SK-N-SH (cell line): ENCODE measurements at regions not wholly inside any gene's neighbourhood (a gene's known extent, or its start where the extent isn't known, plus 50 kb on each side); places are given as distances from the start of the nearest gene placed in this dataset.

Experiments
- CTCF ChIA-PET: fragments of 300-600, 350-600 bp; formaldehyde crosslinking; extraction: SDS; loops from one replicate; lab custom pipeline; 2021; lab: Yijun Ruan, JAX
- POLR2A ChIA-PET: fragments of 350-600 bp; sonication (Branson Sonifier 250); formaldehyde crosslinking; extraction: SDS; loops from one replicate; lab custom pipeline; 2020; ENCODE audit warnings: antibody characterized with exemption, inconsistent platforms; lab: Yijun Ruan, JAX
- DNase-seq: peaks from one replicate; pipeline ENCODE4 v3.0.0; 2012
- H2AFZ ChIP-seq: fragments of 200-600 bp; sonication (generic); 2 replicates; pipeline ENCODE4 v1.8.1; 2016; ENCODE audit warnings: antibody characterized with exemption, mild to moderate bottlenecking, low read depth
- H3F3A ChIP-seq: fragments of 200-600 bp; sonication (generic); replicated peaks from 2 replicates; pipeline ENCODE3; 2016; ENCODE audit warnings: antibody characterized with exemption, mild to moderate bottlenecking; ENCODE audit not compliant: insufficient read depth
- H3K27ac ChIP-seq, 2 experiments: fragments of 200-500 bp in 1 of 2; fragments of 200-600 bp in 1 of 2; sonication (Bioruptor generic) in 1 of 2; sonication (generic), shearing (Covaris generic) in 1 of 2; 2 replicates each; pipeline versions ENCODE4 v1.5.1 to v1.6.1; 2014 to 2016; ENCODE audit warnings: low read depth in 2 of 2, inconsistent platforms in 1 of 2, low read length in 1 of 2, mild to moderate bottlenecking in 1 of 2, mixed read lengths in 1 of 2
- H3K27me3 ChIP-seq: fragments of 200-600 bp; sonication (generic), shearing (Covaris generic); 2 replicates; pipeline ENCODE4 v1.6.1; 2016; ENCODE audit warnings: mixed run types; ENCODE audit not compliant: insufficient read depth
- H3K36me3 ChIP-seq, 2 experiments: fragments of 200-500 bp in 1 of 2; fragments of 200-600 bp in 1 of 2; sonication (Bioruptor generic) in 1 of 2; sonication (generic) in 1 of 2; replicated peaks in 1 of 2; 2 replicates each; pipeline versions ENCODE3 to v1.5.1; 2014 to 2016; ENCODE audit warnings: low read length in 1 of 2, mild to moderate bottlenecking in 1 of 2; ENCODE audit not compliant: insufficient read depth in 2 of 2, control insufficient read depth in 1 of 2
- H3K4me1 ChIP-seq, 2 experiments: fragments of 200-500 bp in 1 of 2; fragments of 200-600 bp in 1 of 2; sonication (Bioruptor generic) in 1 of 2; sonication (generic), shearing (Covaris generic) in 1 of 2; 2 replicates each; pipeline versions ENCODE4 v1.5.1 to v1.6.1; 2014 to 2016; ENCODE audit warnings: low read depth in 1 of 2, low read length in 1 of 2, mixed run types in 1 of 2; ENCODE audit not compliant: insufficient read depth in 2 of 2, control insufficient read depth in 1 of 2
- H3K4me2 ChIP-seq: fragments of 200-600 bp; sonication (generic), shearing (Covaris generic); 2 replicates; pipeline ENCODE4 v1.6.1; 2017; ENCODE audit warnings: mixed run types
- H3K4me3 ChIP-seq, 2 experiments: fragments of 200-500 bp in 1 of 2; fragments of 200-600 bp in 1 of 2; sonication (Bioruptor generic) in 1 of 2; sonication (generic), shearing (Covaris generic) in 1 of 2; 2 replicates each; pipeline versions ENCODE4 v1.5.1 to v1.8.1; 2014 to 2016; ENCODE audit warnings: low read depth in 2 of 2, inconsistent platforms in 1 of 2, low read length in 1 of 2, mild to moderate bottlenecking in 1 of 2, mixed read lengths in 1 of 2, moderate library complexity in 1 of 2
- H3K79me2 ChIP-seq: fragments of 200-600 bp; sonication (generic); 2 replicates; pipeline ENCODE4 v1.8.1; 2017; ENCODE audit warnings: mild to moderate bottlenecking; ENCODE audit not compliant: insufficient read depth
- H3K9ac ChIP-seq: fragments of 200-600 bp; sonication (generic); 2 replicates; pipeline ENCODE4 v1.6.1; 2017; ENCODE audit warnings: mixed run types
- H3K9me2 ChIP-seq: fragments of 200-600 bp; sonication (generic); 2 replicates; pipeline ENCODE4 v1.6.1; 2017; ENCODE audit warnings: mixed run types
- H3K9me3 ChIP-seq: fragments of 200-600 bp; sonication (generic); 2 replicates; pipeline ENCODE4 v1.6.1; 2017; ENCODE audit warnings: mixed run types, mild to moderate bottlenecking, moderate library complexity
- H4K20me1 ChIP-seq: fragments of 200-600 bp; sonication (generic); 2 replicates; pipeline ENCODE4 v1.6.1; 2017; ENCODE audit warnings: mild to moderate bottlenecking, mixed run types; ENCODE audit not compliant: insufficient read depth
- EZH2phosphoT487 ChIP-seq: fragments of 200-600 bp; sonication (generic); IDR thresholded peaks from 2 replicates; pipeline ENCODE4 v1.6.1; 2017; ENCODE audit warnings: low read depth, mixed run types, mild to moderate bottlenecking, antibody characterized with exemption, moderate library complexity, borderline replicate concordance
- FOSL2 ChIP-seq: IDR thresholded peaks from 2 replicates; pipeline ENCODE4 v1.4.0; 2012; ENCODE audit warnings: low read depth, mild to moderate bottlenecking, moderate library complexity, borderline replicate concordance
- FOXJ3 ChIP-seq: sonication (generic); formaldehyde crosslinking; IDR thresholded peaks from 2 replicates; pipeline ENCODE4 v1.5.1; 2020; ENCODE audit warnings: mild to moderate bottlenecking, missing genetic modification reagents
- GABPA ChIP-seq: IDR thresholded peaks from 2 replicates; pipeline ENCODE4 v1.4.0; 2012; ENCODE audit warnings: low read depth, mild to moderate bottlenecking
- GATA2 ChIP-seq: sonication (generic); formaldehyde crosslinking; IDR thresholded peaks from 2 replicates; pipeline ENCODE4 v1.5.0; 2020; ENCODE audit warnings: mild to moderate bottlenecking, missing genetic modification reagents
- JUND ChIP-seq: IDR thresholded peaks from 2 replicates; pipeline ENCODE4 v1.4.0; 2012
- MEF2A ChIP-seq: IDR thresholded peaks from 2 replicates; pipeline ENCODE4 v1.4.0; 2012; ENCODE audit warnings: low read depth, borderline replicate concordance
- NFIC ChIP-seq: IDR thresholded peaks from 2 replicates; pipeline ENCODE4 v1.4.0; 2012; ENCODE audit warnings: borderline replicate concordance
- POLR2AphosphoS5 ChIP-seq: IDR thresholded peaks from 2 replicates; pipeline ENCODE4 v1.6.1; 2012; ENCODE audit warnings: low read depth, low read length
- RFX5 ChIP-seq: IDR thresholded peaks from 2 replicates; pipeline ENCODE4 v1.6.1; 2012; ENCODE audit warnings: mild to moderate bottlenecking, improper control_type of control experiment, low read length
- RXRA ChIP-seq: IDR thresholded peaks from 2 replicates; pipeline ENCODE4 v1.4.0; 2012; ENCODE audit warnings: low read depth, mild to moderate bottlenecking, borderline replicate concordance
- SMC3 ChIP-seq: IDR thresholded peaks from 2 replicates; pipeline ENCODE4 v1.6.1; 2012; ENCODE audit warnings: low read depth, low read length, improper control_type of control experiment
- TCF12 ChIP-seq: IDR thresholded peaks from 2 replicates; pipeline ENCODE4 v1.4.0; 2012
- TEAD4 ChIP-seq: IDR thresholded peaks from 2 replicates; pipeline ENCODE4 v1.4.0; 2012; ENCODE audit warnings: mild to moderate bottlenecking, borderline replicate concordance; ENCODE audit not compliant: insufficient read depth
- YY1 ChIP-seq: IDR thresholded peaks from 2 replicates; pipeline ENCODE4 v1.4.0; 2012; ENCODE audit warnings: low read depth, mild to moderate bottlenecking
- WGBS: methylation state at CpG from one replicate; pipeline ENCODE4 v1.1.6; 2017; ENCODE audit warnings: low lambda C conversion rate; 5-methylcytosine and 5-hydroxymethylcytosine counted together
- TF ChIP-seq, protein P1 (sequence below): IDR thresholded peaks from 2 replicates; pipeline ENCODE4 v1.4.0; 2012; ENCODE audit warnings: low read depth, borderline replicate concordance
- TF ChIP-seq, protein P2 (sequence below): fragments of 150-350 bp; IDR thresholded peaks from 2 replicates; pipeline ENCODE4 v1.6.1; 2017; ENCODE audit warnings: antibody characterized with exemption, low read length, low read depth, borderline replicate concordance
- TF ChIP-seq, protein P3 (sequence below): fragments of 150-350 bp; IDR thresholded peaks from 2 replicates; pipeline ENCODE4 v1.6.1; 2016; ENCODE audit warnings: mild to moderate bottlenecking, low read depth, low read length
- TF ChIP-seq, protein P4 (sequence below): IDR thresholded peaks from 2 replicates; pipeline ENCODE4 v1.4.0; 2012; ENCODE audit warnings: low read depth, borderline replicate concordance

DNA sequence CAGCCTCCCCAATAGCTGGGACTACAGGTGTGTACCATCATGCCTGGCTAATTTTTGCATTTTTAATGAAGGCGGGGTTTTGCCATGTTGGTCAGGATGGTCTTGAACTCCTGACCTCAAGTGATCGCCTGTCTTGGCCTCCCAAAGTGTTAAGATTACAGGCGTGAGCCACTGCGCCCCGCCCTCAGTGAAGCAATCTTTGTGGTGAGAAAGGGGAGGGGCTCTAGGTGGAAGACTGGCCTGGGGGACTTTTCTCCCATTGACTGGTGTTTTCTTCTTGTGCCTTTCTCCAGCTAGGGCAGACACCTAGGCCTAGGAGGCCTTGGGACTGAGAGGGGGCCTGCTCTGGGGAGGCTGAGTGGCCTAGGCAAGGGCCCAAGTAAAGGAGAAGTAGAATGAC, 84.1 kb downstream of the DNAAF9 start:
- DNase-seq: no peak
- no peak overlapping the region for H2AFZ ChIP-seq
- H3K9ac ChIP-seq: no peak overlapping the region
- peaks cover 22 to 40% of the 10 kb centered on the region in 2 experiments for H3K36me3 ChIP-seq
- POLR2A ChIA-PET: no interaction called here
- H3K4me2 ChIP-seq: no peak overlapping the region
- no peaks in the 10 kb centered on the region for H3K9me3 ChIP-seq
- no peaks in the 10 kb centered on the region for H4K20me1 ChIP-seq
- no peaks in the 10 kb centered on the region for H3F3A ChIP-seq
- no peaks in the 10 kb centered on the region for H3K4me1 ChIP-seq
- no peak overlapping the region for H3K4me3 ChIP-seq
- no peaks in the 10 kb centered on the region for H3K27me3 ChIP-seq
- WGBS: 92% methylated on average over 5 of the region's 5 CpGs
- H3K9me2 ChIP-seq: no peaks in the 10 kb centered on the region
- no peak for TF ChIP-seq NFIC
- TF ChIP-seq JUND: no peak
- TF ChIP-seq POLR2AphosphoS5: no peak
- no peak for TF ChIP-seq SMC3
- TF ChIP-seq RFX5: no peak
- TF ChIP-seq, protein P1, sequence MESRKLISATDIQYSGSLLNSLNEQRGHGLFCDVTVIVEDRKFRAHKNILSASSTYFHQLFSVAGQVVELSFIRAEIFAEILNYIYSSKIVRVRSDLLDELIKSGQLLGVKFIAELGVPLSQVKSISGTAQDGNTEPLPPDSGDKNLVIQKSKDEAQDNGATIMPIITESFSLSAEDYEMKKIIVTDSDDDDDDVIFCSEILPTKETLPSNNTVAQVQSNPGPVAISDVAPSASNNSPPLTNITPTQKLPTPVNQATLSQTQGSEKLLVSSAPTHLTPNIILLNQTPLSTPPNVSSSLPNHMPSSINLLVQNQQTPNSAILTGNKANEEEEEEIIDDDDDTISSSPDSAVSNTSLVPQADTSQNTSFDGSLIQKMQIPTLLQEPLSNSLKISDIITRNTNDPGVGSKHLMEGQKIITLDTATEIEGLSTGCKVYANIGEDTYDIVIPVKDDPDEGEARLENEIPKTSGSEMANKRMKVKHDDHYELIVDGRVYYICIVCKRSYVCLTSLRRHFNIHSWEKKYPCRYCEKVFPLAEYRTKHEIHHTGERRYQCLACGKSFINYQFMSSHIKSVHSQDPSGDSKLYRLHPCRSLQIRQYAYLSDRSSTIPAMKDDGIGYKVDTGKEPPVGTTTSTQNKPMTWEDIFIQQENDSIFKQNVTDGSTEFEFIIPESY: no peak
- no peak for TF ChIP-seq EZH2phosphoT487
- TF ChIP-seq TCF12: no peak
- TF ChIP-seq, protein P2, sequence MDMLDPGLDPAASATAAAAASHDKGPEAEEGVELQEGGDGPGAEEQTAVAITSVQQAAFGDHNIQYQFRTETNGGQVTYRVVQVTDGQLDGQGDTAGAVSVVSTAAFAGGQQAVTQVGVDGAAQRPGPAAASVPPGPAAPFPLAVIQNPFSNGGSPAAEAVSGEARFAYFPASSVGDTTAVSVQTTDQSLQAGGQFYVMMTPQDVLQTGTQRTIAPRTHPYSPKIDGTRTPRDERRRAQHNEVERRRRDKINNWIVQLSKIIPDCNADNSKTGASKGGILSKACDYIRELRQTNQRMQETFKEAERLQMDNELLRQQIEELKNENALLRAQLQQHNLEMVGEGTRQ: no peak
- no peak for TF ChIP-seq RXRA
- TF ChIP-seq FOXJ3 (CRISPR knock-in tag): no peak
- TF ChIP-seq TEAD4: no peak
- TF ChIP-seq GABPA: no peak
- TF ChIP-seq YY1: no peak
- TF ChIP-seq MEF2A: no peak
- TF ChIP-seq, protein P3, sequence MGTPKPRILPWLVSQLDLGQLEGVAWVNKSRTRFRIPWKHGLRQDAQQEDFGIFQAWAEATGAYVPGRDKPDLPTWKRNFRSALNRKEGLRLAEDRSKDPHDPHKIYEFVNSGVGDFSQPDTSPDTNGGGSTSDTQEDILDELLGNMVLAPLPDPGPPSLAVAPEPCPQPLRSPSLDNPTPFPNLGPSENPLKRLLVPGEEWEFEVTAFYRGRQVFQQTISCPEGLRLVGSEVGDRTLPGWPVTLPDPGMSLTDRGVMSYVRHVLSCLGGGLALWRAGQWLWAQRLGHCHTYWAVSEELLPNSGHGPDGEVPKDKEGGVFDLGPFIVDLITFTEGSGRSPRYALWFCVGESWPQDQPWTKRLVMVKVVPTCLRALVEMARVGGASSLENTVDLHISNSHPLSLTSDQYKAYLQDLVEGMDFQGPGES: no peak
- no peak for TF ChIP-seq GATA2 (CRISPR knock-in tag)
- TF ChIP-seq, protein P4, sequence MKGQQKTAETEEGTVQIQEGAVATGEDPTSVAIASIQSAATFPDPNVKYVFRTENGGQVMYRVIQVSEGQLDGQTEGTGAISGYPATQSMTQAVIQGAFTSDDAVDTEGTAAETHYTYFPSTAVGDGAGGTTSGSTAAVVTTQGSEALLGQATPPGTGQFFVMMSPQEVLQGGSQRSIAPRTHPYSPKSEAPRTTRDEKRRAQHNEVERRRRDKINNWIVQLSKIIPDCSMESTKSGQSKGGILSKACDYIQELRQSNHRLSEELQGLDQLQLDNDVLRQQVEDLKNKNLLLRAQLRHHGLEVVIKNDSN: no peak
- no peak for TF ChIP-seq FOSL2
- TF ChIP-seq, all 33 proteins: peak for 0
- no peaks in the 10 kb centered on the region for H3K79me2 ChIP-seq
- CTCF ChIA-PET: interaction anchor here (1.8 kb wide), 1 partner anchor 105 kb away, joined by 7 read pairs; no protein-coding TSS in a partner anchor
- H3K27ac ChIP-seq: no peak overlapping the region
